ENCODE measurements at regions not wholly inside any gene's neighbourhood (a gene's known extent, or its start where the extent isn't known, plus 50 kb on each side); places are given as distances from the start of the nearest gene placed in this dataset.
"Not testable (repeated sequence)": the region's sequence is repeated elsewhere in the genome, so short reads cannot be mapped to it uniquely, and the experiment has no call there.

- no peak for DNase-seq (ENCODE audit: low spot score)
- Histone ChIP-seq H4K20me1 (ENCODE audit: insufficient read depth, poor library complexity, severe bottlenecking) (no peaks in the 10 kb centered on the region), H3K4me1 (ENCODE audit: insufficient read depth) (no peaks in the 10 kb centered on the region), H3K27me3 (no peaks in the 10 kb centered on the region), H3K4me2 (no peak overlapping the region), H3K27ac (no peak overlapping the region), H3K9me2 (replicated peaks; ENCODE audit: insufficient read depth) (no peaks in the 10 kb centered on the region), H3K36me3 (replicated peaks; ENCODE audit: insufficient read depth, low read depth) (no peaks in the 10 kb centered on the region), H3K9me3 (ENCODE audit: low read depth) (no peaks in the 10 kb centered on the region), H3K4me3 (no peak overlapping the region), H2AFZ (no peak overlapping the region), H3K79me2 (no peaks in the 10 kb centered on the region)
- TF ChIP-seq EZH2 (IDR thresholded peaks at IDR 0.05; ENCODE audit: borderline replicate concordance) (no peak), CTCF (IDR thresholded peaks at IDR 0.05; ENCODE audit: poor library complexity) (no peak), EZH2phosphoT487 (IDR thresholded peaks at IDR 0.05; ENCODE audit: low read depth, severe bottlenecking, unreplicated experiment) (no peak)
- WGBS (ENCODE audit: low lambda C conversion rate, missing lambda C conversion rate) = 96% methylated on average over 1 of the region's 1 CpG
Measured at GRCh38 chr6:77094821-77095220, 368.5 kb downstream of the HTR1B start.

GRCh38 chr6:77092971-77093370 is 370.3 kb downstream of the HTR1B start:
- no peak for TF ChIP-seq EZH2phosphoT487 (IDR thresholded peaks at IDR 0.05; ENCODE audit: low read depth, severe bottlenecking, unreplicated experiment)
- no peak for TF ChIP-seq EZH2 (IDR thresholded peaks at IDR 0.05; ENCODE audit: borderline replicate concordance)
- TF ChIP-seq CTCF (IDR thresholded peaks at IDR 0.05; ENCODE audit: poor library complexity) = no peak
- H3K36me3 ChIP-seq (replicated peaks; ENCODE audit: insufficient read depth, low read depth) = no peaks in the 10 kb centered on the region
- no peak overlapping the region for H2AFZ ChIP-seq
- no peak overlapping the region for H3K27ac ChIP-seq
- H3K4me3 ChIP-seq = no peak overlapping the region
- H3K9me2 ChIP-seq (replicated peaks; ENCODE audit: insufficient read depth) = no peaks in the 10 kb centered on the region
- no peak overlapping the region for H3K4me2 ChIP-seq
- no peak for DNase-seq (ENCODE audit: low spot score)
- H3K79me2 ChIP-seq = no peaks in the 10 kb centered on the region
- H3K27me3 ChIP-seq = no peaks in the 10 kb centered on the region
- no peaks in the 10 kb centered on the region for H3K4me1 ChIP-seq (ENCODE audit: insufficient read depth)
- 30% methylated on average over 1 of the region's 1 CpG for WGBS (ENCODE audit: low lambda C conversion rate, missing lambda C conversion rate)
- H3K9me3 ChIP-seq (ENCODE audit: low read depth) = no peaks in the 10 kb centered on the region
- H4K20me1 ChIP-seq (ENCODE audit: insufficient read depth, poor library complexity, severe bottlenecking) = no peaks in the 10 kb centered on the region

- DNase-seq (ENCODE audit: low spot score) = no peak
- no peak overlapping the region for H2AFZ ChIP-seq
- no peak overlapping the region for H3K4me2 ChIP-seq
- H3K27ac ChIP-seq = no peak overlapping the region
- no peaks in the 10 kb centered on the region for H3K9me3 ChIP-seq (ENCODE audit: low read depth)
- no peaks in the 10 kb centered on the region for H3K27me3 ChIP-seq
- no peaks in the 10 kb centered on the region for H3K4me1 ChIP-seq (ENCODE audit: insufficient read depth)
- no peaks in the 10 kb centered on the region for H4K20me1 ChIP-seq (ENCODE audit: insufficient read depth, poor library complexity, severe bottlenecking)
- H3K79me2 ChIP-seq = no peaks in the 10 kb centered on the region
- TF ChIP-seq EZH2 (IDR thresholded peaks at IDR 0.05; ENCODE audit: borderline replicate concordance) = no peak
- TF ChIP-seq EZH2phosphoT487 (IDR thresholded peaks at IDR 0.05; ENCODE audit: low read depth, severe bottlenecking, unreplicated experiment) = no peak
- TF ChIP-seq CTCF (IDR thresholded peaks at IDR 0.05; ENCODE audit: poor library complexity) = no peak
- no peak overlapping the region for H3K4me3 ChIP-seq
- no peaks in the 10 kb centered on the region for H3K9me2 ChIP-seq (replicated peaks; ENCODE audit: insufficient read depth)
- no peaks in the 10 kb centered on the region for H3K36me3 ChIP-seq (replicated peaks; ENCODE audit: insufficient read depth, low read depth)
Measured at GRCh38 chr6:77089776-77090175, 373.5 kb downstream of the HTR1B start.

- DNase-seq (ENCODE audit: low spot score); H2AFZ ChIP-seq; H3K9me3 ChIP-seq (ENCODE audit: low read depth); H3K79me2 ChIP-seq; H3K4me2 ChIP-seq; H3K36me3 ChIP-seq (replicated peaks; ENCODE audit: insufficient read depth, low read depth); H3K27ac ChIP-seq; H4K20me1 ChIP-seq (ENCODE audit: insufficient read depth, poor library complexity, severe bottlenecking); H3K9me2 ChIP-seq (replicated peaks; ENCODE audit: insufficient read depth); H3K27me3 ChIP-seq; H3K4me1 ChIP-seq (ENCODE audit: insufficient read depth); H3K4me3 ChIP-seq: not testable (repeated sequence)
- 96% methylated on average over 18 of the region's 19 CpGs for WGBS (ENCODE audit: low lambda C conversion rate, missing lambda C conversion rate)
Measured at GRCh38 chr6:77087794-77088318, 375.4 kb downstream of the HTR1B start.

Measured in hepatocyte (in vitro differentiated cells).